Activated T-cell treated with anti-CD3 and anti-CD28 coated beads, Interleukin-2, amount 50 U/mL, for 24 hours (primary cell): ENCODE measurements at regions not wholly inside any gene's neighbourhood (a gene's known extent, or its start where the extent isn't known, plus 50 kb on each side); places are given as distances from the start of the nearest gene placed in this dataset.
"Not testable (repeated sequence)": the region's sequence is repeated elsewhere in the genome, so short reads cannot be mapped to it uniquely, and the experiment has no call there.

ENCODE experiments used
- DNase-seq: peaks from one replicate; pipeline ENCODE4 v3.0.0-alpha.2; 2020
- H3K27ac Mint-ChIP-seq: 2 replicates; pipeline ENCODE4 v1.8.0; 2020; ENCODE audit warnings: mild to moderate bottlenecking, mixed read lengths
- H3K27me3 Mint-ChIP-seq: 2 replicates; pipeline ENCODE4 v1.8.0; 2020; ENCODE audit warnings: mixed read lengths
- H3K36me3 Mint-ChIP-seq: 2 replicates; pipeline ENCODE4 v1.8.0; 2020; ENCODE audit warnings: low read depth, mixed read lengths
- H3K4me1 Mint-ChIP-seq: 2 replicates; pipeline ENCODE4 v1.8.0; 2020; ENCODE audit warnings: low read depth, mixed read lengths
- H3K4me3 Mint-ChIP-seq: 2 replicates; pipeline ENCODE4 v1.8.0; 2020; ENCODE audit warnings: mild to moderate bottlenecking, moderate library complexity, mixed read lengths
- H3K9me3 Mint-ChIP-seq: 2 replicates; pipeline ENCODE4 v1.8.0; 2020; ENCODE audit warnings: mixed read lengths

GRCh38 chr6:100226811-100227210 lies 232.8 kb upstream of the MCHR2 start:
- Mint-ChIP-seq H3K4me3 (no peak overlapping the region), H3K27me3 (peaks cover 31% of the 10 kb centered on the region), H3K36me3 (no peaks in the 10 kb centered on the region), H3K4me1 (peaks cover 24% of the 10 kb centered on the region), H3K27ac (no peak overlapping the region), H3K9me3 (peaks cover 3% of the 10 kb centered on the region)
- DNase-seq: no peak

- Mint-ChIP-seq H3K27me3 (peaks cover 14% of the 10 kb centered on the region), H3K4me1 (peaks cover 11% of the 10 kb centered on the region)
- not testable (repeated sequence) for H3K27ac Mint-ChIP-seq, H3K9me3 Mint-ChIP-seq, H3K4me3 Mint-ChIP-seq, H3K36me3 Mint-ChIP-seq, DNase-seq
These were observed 229.9 kb upstream of the MCHR2 start for GRCh38 chr6:100223952-100224351.

GRCh38 chr6:100220543-100220942 lies 226.5 kb upstream of the MCHR2 start:
- no peaks in the 10 kb centered on the region for H3K4me1 Mint-ChIP-seq
- H3K27ac Mint-ChIP-seq: no peak overlapping the region
- peaks cover 3% of the 10 kb centered on the region for H3K9me3 Mint-ChIP-seq
- no peaks in the 10 kb centered on the region for H3K36me3 Mint-ChIP-seq
- no peak for DNase-seq
- H3K27me3 Mint-ChIP-seq: peaks cover 3% of the 10 kb centered on the region
- H3K4me3 Mint-ChIP-seq: no peak overlapping the region

- Mint-ChIP-seq H3K4me1 (no peaks in the 10 kb centered on the region), H3K27ac (no peak overlapping the region), H3K36me3 (no peaks in the 10 kb centered on the region), H3K9me3 (peaks cover 3% of the 10 kb centered on the region), H3K27me3 (peaks cover 3% of the 10 kb centered on the region), H3K4me3 (no peak overlapping the region)
- DNase-seq: no peak
These were observed 223.4 kb upstream of the MCHR2 start for GRCh38 chr6:100217225-100218012.

GRCh38 chr6:100216760-100217159 lies 222.7 kb upstream of the MCHR2 start:
- Mint-ChIP-seq H3K36me3 (no peaks in the 10 kb centered on the region), H3K27me3 (no peaks in the 10 kb centered on the region), H3K4me3 (no peak overlapping the region), H3K9me3 (no peaks in the 10 kb centered on the region), H3K4me1 (no peaks in the 10 kb centered on the region), H3K27ac (no peak overlapping the region)
- DNase-seq: no peak

GRCh38 chr6:100212131-100212530 lies 218.1 kb upstream of the MCHR2 start:
- no peak for DNase-seq
- Mint-ChIP-seq H3K9me3 (no peaks in the 10 kb centered on the region), H3K27me3 (peaks cover 4% of the 10 kb centered on the region), H3K4me1 (no peaks in the 10 kb centered on the region), H3K27ac (no peak overlapping the region), H3K36me3 (no peaks in the 10 kb centered on the region), H3K4me3 (no peak overlapping the region)

GRCh38 chr6:100210137-100211117 lies 216.4 kb upstream of the MCHR2 start:
- Mint-ChIP-seq H3K4me1 (no peaks in the 10 kb centered on the region), H3K27me3 (peaks cover 5% of the 10 kb centered on the region), H3K9me3 (no peaks in the 10 kb centered on the region), H3K36me3 (no peaks in the 10 kb centered on the region), H3K27ac (no peak overlapping the region), H3K4me3 (no peak overlapping the region)
- no peak for DNase-seq

- no peak for DNase-seq
- H3K27me3 Mint-ChIP-seq: peaks cover 8% of the 10 kb centered on the region
- H3K9me3 Mint-ChIP-seq: peaks cover 2% of the 10 kb centered on the region
- H3K27ac Mint-ChIP-seq: no peak overlapping the region
- no peaks in the 10 kb centered on the region for H3K4me1 Mint-ChIP-seq
- H3K4me3 Mint-ChIP-seq: no peak overlapping the region
- H3K36me3 Mint-ChIP-seq: no peaks in the 10 kb centered on the region
These were observed 215.5 kb upstream of the MCHR2 start for GRCh38 chr6:100209323-100210136.

- peaks cover 7% of the 10 kb centered on the region for H3K27me3 Mint-ChIP-seq
- DNase-seq: no peak
- H3K4me3 Mint-ChIP-seq: no peak overlapping the region
- H3K9me3 Mint-ChIP-seq: peaks cover 6% of the 10 kb centered on the region
- H3K36me3 Mint-ChIP-seq: no peaks in the 10 kb centered on the region
- no peaks in the 10 kb centered on the region for H3K4me1 Mint-ChIP-seq
- no peak overlapping the region for H3K27ac Mint-ChIP-seq
These were observed 209.4 kb upstream of the MCHR2 start for GRCh38 chr6:100203400-100203799.

- Mint-ChIP-seq H3K9me3 (peaks cover 6% of the 10 kb centered on the region), H3K36me3 (no peaks in the 10 kb centered on the region), H3K27me3 (peaks cover 7% of the 10 kb centered on the region), H3K4me1 (no peaks in the 10 kb centered on the region), H3K4me3 (no peak overlapping the region), H3K27ac (no peak overlapping the region)
- no peak for DNase-seq
These were observed 208.6 kb upstream of the MCHR2 start for GRCh38 chr6:100202417-100203194.

GRCh38 chr6:100196214-100196982 lies 202.4 kb upstream of the MCHR2 start:
- H3K4me3 Mint-ChIP-seq, H3K9me3 Mint-ChIP-seq, H3K4me1 Mint-ChIP-seq, H3K36me3 Mint-ChIP-seq, H3K27ac Mint-ChIP-seq, DNase-seq, H3K27me3 Mint-ChIP-seq: not testable (repeated sequence)

- not testable (repeated sequence) for H3K4me3 Mint-ChIP-seq, DNase-seq, H3K36me3 Mint-ChIP-seq, H3K4me1 Mint-ChIP-seq, H3K27ac Mint-ChIP-seq, H3K9me3 Mint-ChIP-seq
- peaks cover 11% of the 10 kb centered on the region for H3K27me3 Mint-ChIP-seq
These were observed 201.2 kb upstream of the MCHR2 start for GRCh38 chr6:100195244-100195643.

GRCh38 chr6:100194535-100194934 lies 200.5 kb upstream of the MCHR2 start:
- Mint-ChIP-seq H3K27ac (no peak overlapping the region), H3K36me3 (no peaks in the 10 kb centered on the region), H3K27me3 (peaks cover 13% of the 10 kb centered on the region), H3K9me3 (peaks cover 2% of the 10 kb centered on the region), H3K4me3 (no peak overlapping the region), H3K4me1 (no peaks in the 10 kb centered on the region)
- no peak for DNase-seq
